Body of pancreas (tissue), 4 donors: ENCODE measurements at regions not wholly inside any gene's neighbourhood (a gene's known extent, or its start where the extent isn't known, plus 50 kb on each side); places are given as distances from the start of the nearest gene placed in this dataset.

Experiments
- ATAC-seq: fragments of 150-250 bp; one replicate; pipeline ENCODE4 v1.9.1; 2016
- DNase-seq, 4 donors: peaks; one replicate each; pipeline ENCODE4 v3.0.0-alpha.2; 2019
- H3K27ac ChIP-seq, 4 donors: fragments of 200-600 bp; sonication (generic); 1 replicate in 3 of 4; 2 replicates in 1 of 4; pipeline versions ENCODE4 v1.5.1 to v1.6.1; 2016 to 2019; ENCODE audit warnings: mild to moderate bottlenecking in 1 of 4, mixed read lengths in 1 of 4, moderate library complexity in 1 of 4
- H3K27me3 ChIP-seq, 2 donors: fragments of 200-600 bp; sonication (generic); one replicate each; pipeline ENCODE4 v1.6.0; 2016; ENCODE audit warnings: mild to moderate bottlenecking in 1 of 2
- H3K36me3 ChIP-seq, 2 donors: fragments of 200-600 bp; sonication (generic); replicated peaks in 1 of 2; 2 replicates each; pipeline ENCODE4 v1.5.1; 2016; ENCODE audit warnings: low read depth in 2 of 2; ENCODE audit not compliant: insufficient read depth in 1 of 2
- H3K4me1 ChIP-seq: fragments of 200-600 bp; sonication (generic); one replicate; pipeline ENCODE4 v1.6.0; 2016
- H3K4me3 ChIP-seq, 2 donors: fragments of 200-600 bp; sonication (generic); 1 replicate in 1 of 2; 2 replicates in 1 of 2; pipeline ENCODE4 v1.5.1; 2016 to 2019
- H3K9me3 ChIP-seq, 3 donors: fragments of 200-600 bp; sonication (generic); 1 replicate in 2 of 3; 2 replicates in 1 of 3; pipeline ENCODE4 v1.5.1; 2016
- CTCF ChIP-seq, 7 experiments: fragments of 450-650 bp in 4 of 7; fragments of 200-600 bp in 3 of 7; sonication (generic) in 3 of 7; IDR thresholded peaks; one replicate each; pipeline ENCODE4 v1.5.1; 2016 to 2019; ENCODE audit warnings: antibody characterized with exemption in 7 of 7
- POLR2A ChIP-seq, 3 donors: fragments of 450-650 bp; IDR thresholded peaks; one replicate each; pipeline ENCODE4 v1.6.1; 2016; ENCODE audit warnings: antibody characterized with exemption in 3 of 3, mild to moderate bottlenecking in 2 of 3
- WGBS, 2 donors: methylation state at CpG; one replicate each; pipeline ENCODE4 v1.1.5; 2017; 5-methylcytosine and 5-hydroxymethylcytosine counted together
- intact Hi-C: fragments of 100-400 bp; cut with DNase I; formaldehyde crosslinking; loops from one replicate; pipeline ENCODE4 v1.15.1; 2023

GRCh38 chr17:33375783-33376182 lies 82.7 kb upstream of the ASIC2 start:
- no peaks in the 10 kb centered on the region for H3K9me3 ChIP-seq
- no peaks in the 10 kb centered on the region for H3K4me1 ChIP-seq
- no peaks in the 10 kb centered on the region for H3K36me3 ChIP-seq
- no peak for ATAC-seq
- TF ChIP-seq POLR2A (IDR thresholded peaks at IDR 0.05): no peak
- TF ChIP-seq CTCF (IDR thresholded peaks at IDR 0.05): no peak
- 45 to 47% methylated on average over 4 of the region's 4 CpGs for WGBS, 2 donors
- no peak overlapping the region for H3K27ac ChIP-seq
- intact Hi-C loops: no loop called here
- no peak overlapping the region for H3K4me3 ChIP-seq
- no peaks in the 10 kb centered on the region for H3K27me3 ChIP-seq
- DNase-seq: no peak

GRCh38 chr17:33377837-33378595 lies 84.9 kb upstream of the ASIC2 start:
- intact Hi-C loops: no loop called here
- H3K4me3 ChIP-seq: no peak overlapping the region
- no peak for ATAC-seq
- H3K4me1 ChIP-seq: no peaks in the 10 kb centered on the region
- no peak for DNase-seq
- 71 to 79% methylated on average over 3 of the region's 3 CpGs for WGBS, 2 donors
- no peak for TF ChIP-seq CTCF (IDR thresholded peaks at IDR 0.05)
- no peak for TF ChIP-seq POLR2A (IDR thresholded peaks at IDR 0.05)
- no peaks in the 10 kb centered on the region for H3K36me3 ChIP-seq
- no peaks in the 10 kb centered on the region for H3K27me3 ChIP-seq
- no peak overlapping the region for H3K27ac ChIP-seq
- H3K9me3 ChIP-seq: no peaks in the 10 kb centered on the region

GRCh38 chr17:33381201-33381600 lies 88.1 kb upstream of the ASIC2 start:
- 34 to 37% methylated on average over 5 to 6 of the region's 6 CpGs for WGBS, 2 donors
- intact Hi-C loops: no loop called here
- Histone ChIP-seq H3K27me3 (no peaks in the 10 kb centered on the region), H3K36me3 (no peaks in the 10 kb centered on the region), H3K9me3 (no peaks in the 10 kb centered on the region), H3K27ac (no peak overlapping the region), H3K4me3 (no peak overlapping the region), H3K4me1 (no peaks in the 10 kb centered on the region)
- TF ChIP-seq POLR2A (IDR thresholded peaks at IDR 0.05): no peak
- no peak for TF ChIP-seq CTCF (IDR thresholded peaks at IDR 0.05)
- ATAC-seq (no peak), DNase-seq (no peak)

- Histone ChIP-seq H3K36me3 (no peaks in the 10 kb centered on the region), H3K4me1 (no peaks in the 10 kb centered on the region), H3K4me3 (no peak overlapping the region), H3K9me3 (no peaks in the 10 kb centered on the region), H3K27me3 (no peaks in the 10 kb centered on the region), H3K27ac (no peak overlapping the region)
- ATAC-seq (no peak), DNase-seq (no peak)
- 54 to 57% methylated on average over 3 of the region's 3 CpGs for WGBS, 2 donors
- intact Hi-C loops: no loop called here
- TF ChIP-seq CTCF (IDR thresholded peaks at IDR 0.05) (no peak), POLR2A (IDR thresholded peaks at IDR 0.05) (no peak)
Observed at GRCh38 chr17:33383488-33384023, 90.5 kb upstream of the ASIC2 start.

GRCh38 chr17:33385133-33385532 lies 92.0 kb upstream of the ASIC2 start:
- Histone ChIP-seq H3K4me1 (no peaks in the 10 kb centered on the region), H3K9me3 (no peaks in the 10 kb centered on the region), H3K27ac (no peak overlapping the region), H3K4me3 (no peak overlapping the region), H3K36me3 (no peaks in the 10 kb centered on the region), H3K27me3 (no peaks in the 10 kb centered on the region)
- intact Hi-C loops: no loop called here
- TF ChIP-seq CTCF (IDR thresholded peaks at IDR 0.05): no peak
- no peak for TF ChIP-seq POLR2A (IDR thresholded peaks at IDR 0.05)
- WGBS, 2 donors: 35 to 44% methylated on average over 4 of the region's 4 CpGs
- ATAC-seq (no peak), DNase-seq (no peak)
